ENCODE measurements at regions not wholly inside any gene's neighbourhood (a gene's known extent, or its start where the extent isn't known, plus 50 kb on each side); places are given as distances from the start of the nearest gene placed in this dataset.

GRCh38 chr13:62092536-62092935 is 676.9 kb upstream of the PCDH20 start:
- TF ChIP-seq, protein P1, sequence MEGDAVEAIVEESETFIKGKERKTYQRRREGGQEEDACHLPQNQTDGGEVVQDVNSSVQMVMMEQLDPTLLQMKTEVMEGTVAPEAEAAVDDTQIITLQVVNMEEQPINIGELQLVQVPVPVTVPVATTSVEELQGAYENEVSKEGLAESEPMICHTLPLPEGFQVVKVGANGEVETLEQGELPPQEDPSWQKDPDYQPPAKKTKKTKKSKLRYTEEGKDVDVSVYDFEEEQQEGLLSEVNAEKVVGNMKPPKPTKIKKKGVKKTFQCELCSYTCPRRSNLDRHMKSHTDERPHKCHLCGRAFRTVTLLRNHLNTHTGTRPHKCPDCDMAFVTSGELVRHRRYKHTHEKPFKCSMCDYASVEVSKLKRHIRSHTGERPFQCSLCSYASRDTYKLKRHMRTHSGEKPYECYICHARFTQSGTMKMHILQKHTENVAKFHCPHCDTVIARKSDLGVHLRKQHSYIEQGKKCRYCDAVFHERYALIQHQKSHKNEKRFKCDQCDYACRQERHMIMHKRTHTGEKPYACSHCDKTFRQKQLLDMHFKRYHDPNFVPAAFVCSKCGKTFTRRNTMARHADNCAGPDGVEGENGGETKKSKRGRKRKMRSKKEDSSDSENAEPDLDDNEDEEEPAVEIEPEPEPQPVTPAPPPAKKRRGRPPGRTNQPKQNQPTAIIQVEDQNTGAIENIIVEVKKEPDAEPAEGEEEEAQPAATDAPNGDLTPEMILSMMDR (IDR thresholded peaks at IDR 0.05) = no peak
- no peak for TF ChIP-seq MAX (CRISPR knock-in tag; IDR thresholded peaks at IDR 0.05)
- TF ChIP-seq, protein P2, sequence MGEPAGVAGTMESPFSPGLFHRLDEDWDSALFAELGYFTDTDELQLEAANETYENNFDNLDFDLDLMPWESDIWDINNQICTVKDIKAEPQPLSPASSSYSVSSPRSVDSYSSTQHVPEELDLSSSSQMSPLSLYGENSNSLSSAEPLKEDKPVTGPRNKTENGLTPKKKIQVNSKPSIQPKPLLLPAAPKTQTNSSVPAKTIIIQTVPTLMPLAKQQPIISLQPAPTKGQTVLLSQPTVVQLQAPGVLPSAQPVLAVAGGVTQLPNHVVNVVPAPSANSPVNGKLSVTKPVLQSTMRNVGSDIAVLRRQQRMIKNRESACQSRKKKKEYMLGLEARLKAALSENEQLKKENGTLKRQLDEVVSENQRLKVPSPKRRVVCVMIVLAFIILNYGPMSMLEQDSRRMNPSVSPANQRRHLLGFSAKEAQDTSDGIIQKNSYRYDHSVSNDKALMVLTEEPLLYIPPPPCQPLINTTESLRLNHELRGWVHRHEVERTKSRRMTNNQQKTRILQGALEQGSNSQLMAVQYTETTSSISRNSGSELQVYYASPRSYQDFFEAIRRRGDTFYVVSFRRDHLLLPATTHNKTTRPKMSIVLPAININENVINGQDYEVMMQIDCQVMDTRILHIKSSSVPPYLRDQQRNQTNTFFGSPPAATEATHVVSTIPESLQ (CRISPR knock-in tag; IDR thresholded peaks at IDR 0.05) = no peak
